ENCODE measurements at regions not wholly inside any gene's neighbourhood (a gene's known extent, or its start where the extent isn't known, plus 50 kb on each side); places are given as distances from the start of the nearest gene placed in this dataset.

DNA sequence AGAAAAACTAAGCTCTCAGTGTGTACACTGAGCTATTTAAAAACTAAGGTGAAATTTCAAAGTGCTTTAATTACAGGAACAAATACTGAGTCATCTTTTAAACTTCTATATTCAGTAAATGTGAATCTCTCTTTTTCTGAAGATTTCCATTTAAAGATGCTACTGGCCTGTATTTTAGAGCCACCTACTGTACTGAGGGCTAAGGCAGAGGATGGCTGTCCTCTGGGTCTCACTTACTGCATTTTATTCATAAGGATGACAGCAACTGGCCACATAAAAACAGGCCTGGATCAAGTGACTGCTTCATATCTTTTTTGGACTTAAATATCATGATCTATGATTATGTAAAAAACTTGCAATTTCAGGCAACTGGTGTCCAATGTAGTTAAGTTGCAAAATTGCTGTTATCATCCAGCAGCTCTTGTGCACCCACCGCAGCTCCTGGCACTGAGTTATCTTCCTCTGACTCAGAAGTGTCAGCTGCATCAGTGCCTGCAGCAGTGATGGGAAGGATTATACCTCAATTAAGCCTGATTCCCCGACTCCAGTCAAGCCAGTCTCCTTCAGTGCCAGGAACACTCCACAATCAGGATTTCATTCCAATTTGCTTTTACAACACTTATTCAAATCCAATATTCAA is 1073.7 kb downstream of the PDHA2 start:
- Histone ChIP-seq H3K9me3 (ENCODE audit: severe bottlenecking) (no peaks in the 10 kb centered on the region), H3K27me3 (ENCODE audit: insufficient read depth, low read depth, severe bottlenecking) (no peaks in the 10 kb centered on the region), H3K4me3 (ENCODE audit: low read depth, low read length) (no peak overlapping the region), H3K36me3 (no peaks in the 10 kb centered on the region), H3K27ac (no peak overlapping the region)
- TF ChIP-seq CTCF (IDR thresholded peaks at IDR 0.05; ENCODE audit: low read depth, low read length): no peak
- DNase-seq: peak; percentile 74

- no peaks in the 10 kb centered on the region for H3K27me3 ChIP-seq (ENCODE audit: insufficient read depth, low read depth, severe bottlenecking)
- H3K4me3 ChIP-seq (ENCODE audit: low read depth, low read length): no peak overlapping the region
- TF ChIP-seq CTCF (IDR thresholded peaks at IDR 0.05; ENCODE audit: low read depth, low read length): no peak
- H3K9me3 ChIP-seq (ENCODE audit: severe bottlenecking): no peaks in the 10 kb centered on the region
- DNase-seq: peak; percentile 74
- no peaks in the 10 kb centered on the region for H3K36me3 ChIP-seq
- H3K27ac ChIP-seq: no peak overlapping the region
Observed at GRCh38 chr4:96916711-96917110, 1076.8 kb downstream of the PDHA2 start.

DNA sequence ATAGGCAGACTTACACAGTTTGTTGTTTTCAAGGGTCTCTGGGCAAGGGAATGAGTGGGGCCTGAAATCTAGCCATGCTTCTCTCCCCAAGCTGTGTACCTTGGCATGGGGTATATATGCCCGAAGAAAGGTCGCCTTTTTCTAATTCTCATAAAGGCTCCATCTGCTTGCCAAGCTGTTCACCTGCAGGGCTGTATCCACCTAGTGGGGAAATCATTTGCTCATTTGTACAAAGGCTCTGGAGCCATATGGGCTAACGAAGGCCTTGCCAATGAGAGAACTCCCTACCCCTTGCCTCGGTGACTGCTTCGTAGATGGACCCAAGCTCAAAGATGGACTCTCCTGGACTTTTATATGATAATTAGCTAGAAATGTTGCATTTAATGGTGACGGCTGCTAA is 1097.0 kb downstream of the PDHA2 start:
- Histone ChIP-seq H3K9me3 (ENCODE audit: severe bottlenecking) (no peaks in the 10 kb centered on the region), H3K36me3 (no peaks in the 10 kb centered on the region), H3K4me3 (ENCODE audit: low read depth, low read length) (peak overlapping the region; percentile 17), H3K27me3 (ENCODE audit: insufficient read depth, low read depth, severe bottlenecking) (no peaks in the 10 kb centered on the region), H3K27ac (peak overlapping the region; percentile 71)
- peak; percentile 47; the same call in 1 of the 2 replicates for TF ChIP-seq CTCF (IDR thresholded peaks at IDR 0.05; ENCODE audit: low read depth, low read length)
- peak; percentile 68 for DNase-seq

GRCh38 chr4:96946552-96946951 is 1106.7 kb downstream of the PDHA2 start:
- no peaks in the 10 kb centered on the region for H3K9me3 ChIP-seq (ENCODE audit: severe bottlenecking)

DNA sequence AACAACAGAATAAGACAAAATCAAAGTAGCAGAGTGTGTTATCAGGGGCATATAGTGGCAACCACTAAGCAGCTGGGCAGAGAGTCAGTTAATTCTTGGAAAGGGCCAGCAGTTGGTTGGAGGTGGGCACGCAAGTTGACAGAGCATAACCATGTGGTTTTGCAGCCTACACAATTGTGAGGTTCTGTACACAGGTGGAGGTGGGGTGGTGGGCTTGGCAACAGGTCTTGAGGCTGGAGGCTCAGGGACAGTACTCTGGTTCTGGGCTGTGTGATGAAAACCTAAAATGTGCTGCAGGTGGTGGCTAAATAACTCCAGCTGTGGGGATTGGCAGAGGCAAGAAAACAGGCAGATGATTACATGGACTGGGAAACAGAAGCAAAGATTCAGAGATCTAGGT is 1112.7 kb downstream of the PDHA2 start:
- no peak for TF ChIP-seq CTCF (IDR thresholded peaks at IDR 0.05; ENCODE audit: low read depth, low read length)
- Histone ChIP-seq H3K27ac (no peak overlapping the region), H3K9me3 (ENCODE audit: severe bottlenecking) (no peaks in the 10 kb centered on the region), H3K36me3 (no peaks in the 10 kb centered on the region), H3K27me3 (ENCODE audit: insufficient read depth, low read depth, severe bottlenecking) (no peaks in the 10 kb centered on the region), H3K4me3 (ENCODE audit: low read depth, low read length) (no peak overlapping the region)
- no peak for DNase-seq

More at GRCh38 chr4:96946552-96946951, 1106.7 kb downstream of the PDHA2 start:
- H3K27ac ChIP-seq: no peak overlapping the region
- TF ChIP-seq CTCF (IDR thresholded peaks at IDR 0.05; ENCODE audit: low read depth, low read length): no peak
- DNase-seq: no peak
- H3K27me3 ChIP-seq (ENCODE audit: insufficient read depth, low read depth, severe bottlenecking): no peaks in the 10 kb centered on the region
- H3K36me3 ChIP-seq: no peaks in the 10 kb centered on the region
- H3K4me3 ChIP-seq (ENCODE audit: low read depth, low read length): no peak overlapping the region

- Histone ChIP-seq H3K36me3 (no peaks in the 10 kb centered on the region), H3K4me3 (ENCODE audit: low read depth, low read length) (no peak overlapping the region), H3K27me3 (ENCODE audit: insufficient read depth, low read depth, severe bottlenecking) (no peaks in the 10 kb centered on the region), H3K27ac (no peak overlapping the region), H3K9me3 (ENCODE audit: severe bottlenecking) (no peaks in the 10 kb centered on the region)
- no peak for DNase-seq
- TF ChIP-seq CTCF (IDR thresholded peaks at IDR 0.05; ENCODE audit: low read depth, low read length): no peak
Observed at GRCh38 chr4:96955226-96955625, 1115.3 kb downstream of the PDHA2 start.

Data from WERI-Rb-1 (cell line).